HG02610 (cell line): ENCODE measurements at regions not wholly inside any gene's neighbourhood (a gene's known extent, or its start where the extent isn't known, plus 50 kb on each side); places are given as distances from the start of the nearest gene placed in this dataset.

Experiments
- ATAC-seq: cut with Tn5 transposase; IDR thresholded peaks from one replicate; pipeline ENCODE4 v1.9.1; 2021; ENCODE audit warnings: mild to moderate bottlenecking, moderate library complexity; ENCODE audit not compliant: unreplicated experiment

DNA sequence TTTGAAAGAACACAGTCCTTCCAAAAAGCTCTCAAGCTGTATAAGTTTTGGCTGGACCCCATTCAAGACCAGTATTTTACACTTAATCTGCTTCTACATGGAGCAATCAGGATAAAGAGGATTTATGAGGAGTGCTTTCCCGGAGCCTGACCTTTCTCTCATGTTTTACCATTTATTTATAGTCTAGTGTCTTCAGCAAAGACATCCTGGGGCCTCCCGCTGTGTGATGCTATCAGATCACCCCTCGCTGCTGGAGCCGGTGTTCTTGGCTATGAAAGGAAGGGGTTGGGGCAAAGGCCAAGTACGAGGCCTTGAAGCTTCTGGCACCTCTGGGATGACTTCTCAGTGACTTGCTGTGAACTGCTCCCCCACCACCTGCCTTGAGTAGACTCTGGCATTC is 189.6 kb downstream of the ADAMTS15 start:
- ATAC-seq: no peak

DNA sequence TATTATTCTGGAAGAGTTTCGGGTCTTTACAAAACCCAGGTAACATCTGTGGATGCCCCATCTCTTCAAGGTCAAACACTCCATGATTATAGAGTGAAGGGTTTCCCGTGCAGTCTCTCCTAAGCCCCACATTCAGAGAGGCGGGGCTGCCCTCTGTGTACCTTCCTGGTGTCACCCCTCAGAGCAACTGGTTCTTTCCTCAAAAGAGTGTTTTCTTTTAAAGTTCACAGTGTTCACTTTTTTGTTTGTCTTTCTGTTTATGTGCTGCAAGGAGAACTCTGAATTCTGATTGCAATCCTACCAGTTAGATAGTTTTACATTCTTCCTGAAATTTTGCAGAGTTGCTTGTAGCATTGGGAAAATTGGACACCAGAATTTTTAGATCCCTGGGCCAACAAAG is 190.2 kb downstream of the ADAMTS15 start:
- no peak for ATAC-seq

- no peak for ATAC-seq
These were observed 190.9 kb downstream of the ADAMTS15 start for GRCh38 chr11:130639369-130639768.

DNA sequence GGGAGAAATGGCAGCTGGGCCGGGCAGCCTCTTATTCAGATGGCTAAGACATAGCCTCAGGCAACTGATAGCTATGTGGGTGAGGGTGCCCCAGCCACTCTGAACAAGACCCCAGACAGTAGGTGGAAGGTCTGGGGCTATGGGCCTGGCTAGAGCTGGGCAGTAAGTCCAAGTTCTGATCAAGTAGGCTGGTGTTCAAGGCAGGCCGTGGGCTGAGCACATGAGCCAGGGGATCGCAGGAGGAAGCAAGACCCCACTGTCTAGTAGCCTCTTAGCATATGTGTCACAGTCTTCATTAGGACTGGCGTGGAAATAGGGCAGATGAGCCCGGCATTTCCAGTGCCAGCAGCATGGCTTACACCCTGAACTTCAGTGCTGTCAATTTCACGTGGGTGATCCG is 192.1 kb downstream of the ADAMTS15 start:
- ATAC-seq: no peak

DNA sequence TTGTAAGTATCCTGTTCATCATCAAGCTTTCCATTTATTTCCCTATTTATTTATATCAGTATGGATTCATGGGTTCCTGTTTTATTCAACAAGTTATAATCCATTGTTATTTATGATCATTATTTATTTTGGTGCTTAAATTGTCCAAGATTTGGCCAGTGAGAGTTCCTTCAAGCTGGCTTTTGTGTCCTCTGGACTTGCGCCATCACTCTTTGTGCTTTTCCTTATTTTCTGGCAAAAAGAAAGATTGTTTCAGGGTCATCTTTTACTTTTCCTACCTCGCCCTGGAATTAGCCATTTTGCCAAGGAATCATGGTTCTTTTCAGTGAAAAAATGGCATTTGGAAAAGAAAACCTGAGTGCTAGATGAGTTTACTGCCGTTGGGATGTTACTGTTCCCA is 193.4 kb downstream of the ADAMTS15 start:
- ATAC-seq: no peak

GRCh38 chr11:130642994-130643393 is 194.5 kb downstream of the ADAMTS15 start:
- ATAC-seq: no peak

DNA sequence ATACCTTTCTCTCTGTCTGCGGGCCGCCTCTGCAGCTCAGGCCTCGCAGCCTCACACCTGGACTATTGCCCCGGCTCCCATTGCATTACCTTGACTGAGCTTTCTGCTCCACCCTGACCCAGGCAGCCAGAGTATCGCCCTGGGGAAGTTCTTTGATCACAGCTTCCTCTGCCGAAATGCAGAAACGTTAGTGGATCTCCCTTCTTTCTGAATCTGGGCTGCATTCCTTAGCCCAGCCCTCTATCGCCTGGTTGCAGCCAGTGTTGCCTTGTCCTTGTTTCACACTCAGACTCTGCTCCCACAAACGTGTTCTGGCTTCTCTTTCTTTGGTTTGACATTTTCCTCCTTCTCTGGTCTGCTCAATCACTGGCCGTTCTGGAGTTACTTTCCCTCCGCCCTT is 195.7 kb downstream of the ADAMTS15 start:
- no peak for ATAC-seq

GRCh38 chr11:130645164-130645842 is 196.9 kb downstream of the ADAMTS15 start:
- ATAC-seq: no peak

DNA sequence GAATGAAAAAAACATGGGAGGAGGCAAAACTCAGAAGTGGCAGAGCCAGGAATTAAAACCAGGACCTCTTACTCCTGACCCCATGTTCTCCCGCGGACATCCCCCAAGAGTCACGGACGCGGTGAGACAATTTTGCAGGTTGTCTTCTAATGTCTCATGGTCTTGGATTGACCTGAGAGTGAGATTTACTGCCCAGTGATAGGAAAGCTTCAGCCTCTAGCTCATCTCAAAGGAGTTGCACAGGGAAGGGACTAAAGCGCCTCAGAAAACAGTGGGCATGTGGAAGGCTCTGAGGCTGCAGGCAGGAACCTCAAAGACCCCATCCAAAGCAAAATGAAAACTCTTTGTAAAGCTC is 197.4 kb downstream of the ADAMTS15 start:
- no peak for ATAC-seq

GRCh38 chr11:130646881-130647280 is 198.4 kb downstream of the ADAMTS15 start:
- ATAC-seq: no peak

DNA sequence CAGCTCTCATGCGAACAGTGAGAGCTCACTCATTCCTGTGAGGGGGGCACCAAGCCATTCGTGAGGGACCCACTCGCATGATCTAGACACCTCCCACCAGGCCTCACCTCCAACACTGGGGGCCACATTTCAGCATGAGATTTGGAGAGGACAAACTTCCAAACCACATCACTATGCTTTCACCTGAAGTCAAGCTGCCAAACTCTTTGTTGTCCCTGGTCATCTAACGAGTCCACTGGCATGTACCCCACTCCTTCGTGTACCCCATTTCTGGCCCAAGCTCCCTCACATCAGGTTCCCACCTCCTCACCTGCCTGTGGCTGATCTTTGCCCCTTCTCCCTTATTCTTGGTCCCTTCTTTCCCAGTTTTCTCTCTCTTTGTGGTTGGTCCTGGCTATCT is 198.9 kb downstream of the ADAMTS15 start:
- no peak for ATAC-seq

GRCh38 chr11:130649801-130650200 is 201.4 kb downstream of the ADAMTS15 start:
- no peak for ATAC-seq

DNA sequence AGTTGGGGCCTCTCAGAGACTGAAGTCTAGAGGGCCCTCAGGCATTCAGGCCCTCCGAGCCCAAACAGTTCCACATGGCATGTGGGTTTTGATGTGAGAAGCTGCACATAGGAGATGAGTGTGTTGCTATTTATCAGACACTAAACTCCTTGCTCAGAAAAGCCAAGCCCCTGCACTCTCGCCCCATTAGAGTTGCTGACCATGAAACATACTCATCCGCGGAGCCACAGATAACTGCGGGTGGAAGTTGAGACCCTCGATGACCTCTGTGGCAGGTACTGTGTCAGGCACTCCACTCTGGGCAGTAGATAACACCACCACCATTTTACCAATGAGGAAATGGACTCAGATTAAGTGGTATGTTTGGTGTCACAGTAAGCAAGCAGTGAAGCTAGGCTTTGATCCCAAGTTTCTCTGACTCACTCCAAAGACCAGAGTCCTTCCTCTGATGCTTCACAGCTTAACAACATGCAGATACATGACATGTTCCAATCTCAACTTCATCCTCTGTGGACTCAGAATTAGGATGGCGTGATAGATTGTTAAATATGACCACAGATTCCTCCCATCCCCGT is 202.1 kb downstream of the ADAMTS15 start:
- no peak for ATAC-seq

GRCh38 chr11:130651066-130651855 is 202.8 kb downstream of the ADAMTS15 start:
- ATAC-seq: no peak

- no peak for ATAC-seq
These were observed 204.4 kb downstream of the ADAMTS15 start for GRCh38 chr11:130652671-130653335.

DNA sequence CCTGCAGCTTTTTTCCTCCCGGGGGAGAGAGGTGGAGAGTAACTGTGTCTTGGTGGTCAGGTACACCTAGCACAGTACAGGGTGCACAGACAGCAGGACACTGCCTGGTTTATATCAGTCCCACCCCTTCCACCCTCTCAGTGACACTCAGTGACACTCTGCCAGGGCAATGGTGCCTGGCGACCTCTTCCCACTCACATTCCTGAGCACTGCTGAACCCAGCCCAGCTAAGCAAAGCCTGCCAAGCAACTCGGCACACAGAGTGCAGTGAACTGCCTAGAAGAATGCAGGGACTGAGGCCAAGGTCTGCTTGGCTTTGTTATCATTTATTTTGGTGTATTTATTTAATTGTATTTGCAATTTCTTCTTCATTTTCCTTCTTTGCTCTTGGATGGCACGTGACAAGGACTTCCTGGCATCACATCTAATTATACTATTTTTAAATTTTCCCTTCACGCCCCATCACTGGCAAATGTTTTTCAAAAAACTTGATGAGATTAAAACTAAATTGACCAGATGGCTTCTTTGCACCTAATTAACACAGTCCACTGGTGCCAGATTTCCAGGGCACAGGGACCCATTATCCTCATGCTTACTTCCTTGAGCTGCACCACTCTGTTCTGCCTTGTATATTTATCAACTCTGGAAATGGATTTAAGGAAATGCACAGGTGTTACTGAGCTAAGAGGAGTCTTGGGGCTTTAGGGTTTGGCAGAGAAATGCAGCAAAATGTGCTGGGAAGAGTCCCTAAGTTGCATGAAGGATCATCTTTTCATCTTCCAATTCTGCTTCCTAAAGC is 205.6 kb downstream of the ADAMTS15 start:
- no peak for ATAC-seq

DNA sequence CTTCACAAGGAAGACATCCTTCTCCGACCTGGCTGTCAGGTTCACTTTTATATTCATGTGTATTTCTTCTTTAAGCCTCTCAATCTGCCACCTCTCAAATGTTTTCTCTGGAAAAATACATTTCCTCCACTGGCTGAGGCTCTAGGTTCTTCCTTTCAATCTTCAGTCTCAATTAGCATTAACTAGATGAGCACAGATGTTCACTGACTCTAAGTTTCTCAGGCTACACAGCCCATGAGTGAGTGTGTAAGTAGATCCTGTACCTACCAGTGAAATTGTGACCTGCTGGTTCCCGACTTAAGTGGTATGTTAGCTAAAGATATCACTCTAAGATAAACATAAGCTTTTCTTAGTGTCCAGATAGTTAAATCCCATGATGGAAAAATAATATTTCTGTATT is 206.9 kb downstream of the ADAMTS15 start:
- ATAC-seq: no peak

DNA sequence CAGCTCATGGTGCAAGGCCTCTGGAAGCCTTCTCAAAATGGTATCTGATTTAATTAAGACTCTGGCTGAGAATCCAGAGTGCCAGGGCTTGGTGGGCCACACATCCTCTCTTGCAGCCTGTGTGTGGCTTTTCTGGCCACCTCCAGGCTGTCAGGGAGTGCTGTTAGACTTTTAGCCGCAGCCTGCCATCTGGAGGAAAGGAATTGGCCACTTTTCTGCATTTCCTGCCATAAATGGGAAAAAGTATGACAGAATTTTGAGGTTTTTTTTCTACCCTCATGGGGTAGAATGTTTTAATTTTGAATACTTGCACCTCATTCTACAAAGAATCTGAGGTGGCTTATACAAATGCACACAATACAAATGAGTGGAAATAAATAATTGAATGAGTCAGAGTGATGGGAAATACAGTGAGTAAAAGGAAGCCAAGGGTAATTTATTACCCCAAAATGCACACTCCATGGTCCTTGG is 218.4 kb downstream of the ADAMTS15 start:
- ATAC-seq: no peak

DNA sequence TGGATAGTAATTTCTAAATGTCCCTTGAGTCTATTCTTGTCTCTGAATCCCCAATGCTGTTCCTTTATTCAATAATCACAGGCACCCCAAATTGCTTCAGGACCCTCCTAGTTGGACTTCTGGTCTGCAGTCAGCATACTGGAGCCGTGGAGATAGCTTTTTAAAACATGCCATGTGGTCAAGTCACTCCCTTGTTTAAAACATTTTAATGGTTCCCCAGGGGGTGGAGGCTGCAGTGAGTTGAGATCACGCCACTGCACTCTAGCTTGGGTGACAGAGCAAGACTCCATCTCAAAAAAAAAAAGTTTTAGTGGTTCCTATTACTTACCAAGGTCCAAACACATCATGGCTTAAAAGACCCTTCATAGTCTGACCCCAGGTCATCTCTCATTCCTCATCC is 220.3 kb downstream of the ADAMTS15 start:
- no peak for ATAC-seq

GRCh38 chr11:130670200-130670599 is 221.8 kb downstream of the ADAMTS15 start:
- ATAC-seq: no peak
